GM12891 (cell line): ENCODE measurements at regions not wholly inside any gene's neighbourhood (a gene's known extent, or its start where the extent isn't known, plus 50 kb on each side); places are given as distances from the start of the nearest gene placed in this dataset.

Experiments used
- POLR2A ChIP-seq: IDR thresholded peaks from 2 replicates; pipeline ENCODE4 v1.6.1; 2011; ENCODE audit warnings: low read depth, low read length, control low read depth
- POLR2AphosphoS5 ChIP-seq: IDR thresholded peaks from 2 replicates; pipeline ENCODE4 v1.6.1; 2011; ENCODE audit warnings: low read depth, low read length, control low read depth
- TAF1 ChIP-seq: IDR thresholded peaks from 2 replicates; pipeline ENCODE4 v1.6.1; 2011; ENCODE audit warnings: low read depth, low read length, control low read depth

DNA sequence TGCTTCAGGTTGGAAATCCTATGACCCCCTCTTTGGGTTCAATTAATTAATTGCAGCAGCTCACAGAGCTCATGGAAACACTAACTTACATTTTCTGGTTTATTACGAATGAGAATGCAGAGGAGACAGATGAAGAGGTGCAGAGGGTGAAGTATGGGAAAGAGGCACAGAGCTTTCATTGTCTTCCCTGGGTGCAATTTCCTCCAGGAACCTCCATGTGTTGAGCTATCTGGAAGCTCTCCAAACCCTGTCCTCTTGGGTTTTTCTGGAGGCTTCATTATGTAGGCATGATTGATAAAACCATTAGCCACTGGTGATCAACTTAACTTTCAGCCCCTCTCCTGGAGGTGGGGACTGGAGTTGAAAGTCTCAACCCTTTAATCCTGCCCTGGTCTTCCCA is 133.0 kb upstream of the AUTS2 start:
- TF ChIP-seq POLR2AphosphoS5 (no peak), POLR2A (no peak), TAF1 (no peak)
